Ishikawa (cell line): ENCODE measurements at regions not wholly inside any gene's neighbourhood (a gene's known extent, or its start where the extent isn't known, plus 50 kb on each side); places are given as distances from the start of the nearest gene placed in this dataset.

Experiments used
- CEBPB ChIP-seq: IDR thresholded peaks from 2 replicates; pipeline ENCODE4 v1.6.1; 2012
- CREB1 ChIP-seq: IDR thresholded peaks from 2 replicates; pipeline ENCODE4 v1.6.1; 2012; ENCODE audit warnings: low read depth
- EGR1 ChIP-seq: IDR thresholded peaks from 2 replicates; pipeline ENCODE4 v1.6.1; 2012
- EP300 ChIP-seq: IDR thresholded peaks from 2 replicates; pipeline ENCODE4 v1.6.1; 2012; ENCODE audit warnings: borderline replicate concordance
- FOXM1 ChIP-seq: IDR thresholded peaks from 2 replicates; pipeline ENCODE4 v1.6.1; 2012; ENCODE audit warnings: low read depth, borderline replicate concordance
- NFIC ChIP-seq: IDR thresholded peaks from 2 replicates; pipeline ENCODE4 v1.6.1; 2012
- RAD21 ChIP-seq: IDR thresholded peaks from 2 replicates; pipeline ENCODE4 v1.6.1; 2012; ENCODE audit warnings: low read depth
- TAF1 ChIP-seq: IDR thresholded peaks from 2 replicates; pipeline ENCODE4 v1.6.1; 2012; ENCODE audit warnings: low read depth, mild to moderate bottlenecking
- TCF12 ChIP-seq: IDR thresholded peaks from 2 replicates; pipeline ENCODE4 v1.6.1; 2012; ENCODE audit warnings: low read depth
- TEAD4 ChIP-seq: IDR thresholded peaks from 2 replicates; pipeline ENCODE4 v1.6.1; 2012
- YY1 ChIP-seq: IDR thresholded peaks from 2 replicates; pipeline ENCODE4 v1.6.1; 2012; ENCODE audit warnings: low read depth
- ZBTB7A ChIP-seq: IDR thresholded peaks from 2 replicates; pipeline ENCODE4 v1.6.1; 2012; ENCODE audit warnings: low read depth
- TF ChIP-seq, protein P1 (sequence below): IDR thresholded peaks from 2 replicates; pipeline ENCODE4 v1.6.1; 2012
- TF ChIP-seq, protein P2 (sequence below): IDR thresholded peaks from 2 replicates; pipeline ENCODE4 v1.6.1; 2012
- TF ChIP-seq, protein P3 (sequence below): IDR thresholded peaks from 2 replicates; pipeline ENCODE4 v1.6.1; 2012; ENCODE audit warnings: low read depth, mild to moderate bottlenecking

DNA sequence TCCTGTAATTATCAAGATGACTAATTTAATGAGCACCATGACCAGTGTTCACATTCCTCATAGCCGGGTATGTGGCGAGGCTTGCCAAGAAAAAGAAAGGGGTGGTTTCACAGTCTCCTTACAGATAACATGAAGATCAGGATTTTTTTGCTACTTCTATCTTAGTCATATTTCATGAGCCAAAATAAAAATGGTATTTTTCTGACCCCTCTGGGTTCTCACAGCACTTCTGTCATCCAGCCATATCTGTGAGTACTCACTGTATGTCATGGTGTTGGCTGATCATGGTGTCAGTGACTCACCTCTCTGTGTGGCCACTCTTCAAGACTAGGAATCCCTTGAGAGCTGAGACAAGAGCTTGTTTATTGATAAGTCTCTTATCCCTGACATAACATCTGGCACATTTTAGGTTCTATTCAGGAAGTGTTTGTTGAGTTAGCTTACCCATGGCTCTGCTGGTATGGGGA lies 130.5 kb upstream of the LMCD1 start:
- TF ChIP-seq NFIC (no peak), ZBTB7A (no peak), TAF1 (no peak), TCF12 (no peak), EGR1 (no peak), CREB1 (no peak), YY1 (no peak), CEBPB (no peak), EP300 (no peak), RAD21 (no peak)
- TF ChIP-seq, protein P1, sequence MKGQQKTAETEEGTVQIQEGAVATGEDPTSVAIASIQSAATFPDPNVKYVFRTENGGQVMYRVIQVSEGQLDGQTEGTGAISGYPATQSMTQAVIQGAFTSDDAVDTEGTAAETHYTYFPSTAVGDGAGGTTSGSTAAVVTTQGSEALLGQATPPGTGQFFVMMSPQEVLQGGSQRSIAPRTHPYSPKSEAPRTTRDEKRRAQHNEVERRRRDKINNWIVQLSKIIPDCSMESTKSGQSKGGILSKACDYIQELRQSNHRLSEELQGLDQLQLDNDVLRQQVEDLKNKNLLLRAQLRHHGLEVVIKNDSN: no peak
- TF ChIP-seq, protein P2, sequence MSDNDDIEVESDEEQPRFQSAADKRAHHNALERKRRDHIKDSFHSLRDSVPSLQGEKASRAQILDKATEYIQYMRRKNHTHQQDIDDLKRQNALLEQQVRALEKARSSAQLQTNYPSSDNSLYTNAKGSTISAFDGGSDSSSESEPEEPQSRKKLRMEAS: no peak

DNA sequence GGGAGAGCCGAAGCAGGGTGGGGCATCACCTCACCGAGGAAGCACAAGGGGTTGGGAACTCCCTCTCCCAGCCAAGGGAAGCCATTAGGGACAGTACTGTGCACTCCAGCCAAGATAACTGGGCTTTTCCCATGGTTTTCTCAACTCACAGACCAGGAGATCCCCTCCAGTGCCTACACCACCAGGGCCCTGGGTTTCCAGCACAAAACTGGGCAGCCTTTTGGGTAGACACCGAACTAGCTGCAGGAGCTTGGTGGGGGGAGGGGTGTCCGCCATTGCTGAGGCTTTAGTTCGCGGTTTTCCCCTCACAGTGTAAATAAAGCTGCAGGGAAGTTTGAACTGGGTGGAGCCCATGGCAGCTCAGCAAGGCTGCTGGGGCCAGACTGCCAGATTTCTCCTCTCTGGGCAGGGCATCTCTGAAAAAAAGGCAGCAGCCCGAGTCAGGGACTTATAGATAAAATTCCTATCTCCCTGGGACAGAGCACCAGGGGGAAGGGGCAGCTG lies 129.6 kb upstream of the LMCD1 start:
- TF ChIP-seq, protein P2: no peak
- no peak for TF ChIP-seq EP300
- TF ChIP-seq FOXM1: no peak
- no peak for TF ChIP-seq CEBPB
- TF ChIP-seq TAF1: no peak
- no peak for TF ChIP-seq EGR1
- no peak for TF ChIP-seq RAD21

DNA sequence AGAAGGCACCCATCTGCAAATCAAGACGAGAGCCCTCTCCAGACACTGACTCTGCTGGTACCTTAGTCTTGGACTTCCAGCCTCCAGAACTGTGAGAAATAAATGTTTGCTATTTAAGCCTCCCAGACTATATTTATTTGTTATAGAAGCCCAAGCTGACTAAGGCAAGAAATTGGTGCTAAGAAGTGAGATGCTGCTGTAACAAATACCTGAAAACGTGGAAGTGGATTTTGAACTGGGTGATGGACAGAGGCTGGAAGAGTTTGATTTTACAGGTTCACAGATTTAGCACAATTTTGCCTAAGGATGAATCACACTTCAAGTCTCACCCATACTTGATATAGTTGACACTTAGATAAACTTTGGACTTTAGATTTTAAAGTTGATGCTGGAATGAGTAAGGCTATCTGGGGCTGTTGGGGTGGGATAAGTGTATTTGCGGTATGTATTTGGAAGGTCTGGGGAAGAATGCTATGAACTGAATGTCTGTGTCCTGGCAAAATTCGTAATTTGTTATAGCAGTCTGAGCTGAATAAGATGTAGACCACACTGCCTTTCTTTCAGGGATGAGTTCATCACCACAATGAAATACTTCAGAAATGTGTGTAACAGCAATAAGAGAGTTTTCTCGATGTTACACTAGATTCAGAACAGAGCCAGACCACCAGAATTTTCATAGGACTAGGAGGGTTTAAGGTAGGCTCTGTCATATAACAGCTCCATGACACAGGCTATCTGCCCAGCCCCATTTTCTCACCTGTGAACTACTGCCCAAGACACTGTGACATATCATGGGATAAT lies 120.5 kb upstream of the LMCD1 start:
- TF ChIP-seq, protein P3, sequence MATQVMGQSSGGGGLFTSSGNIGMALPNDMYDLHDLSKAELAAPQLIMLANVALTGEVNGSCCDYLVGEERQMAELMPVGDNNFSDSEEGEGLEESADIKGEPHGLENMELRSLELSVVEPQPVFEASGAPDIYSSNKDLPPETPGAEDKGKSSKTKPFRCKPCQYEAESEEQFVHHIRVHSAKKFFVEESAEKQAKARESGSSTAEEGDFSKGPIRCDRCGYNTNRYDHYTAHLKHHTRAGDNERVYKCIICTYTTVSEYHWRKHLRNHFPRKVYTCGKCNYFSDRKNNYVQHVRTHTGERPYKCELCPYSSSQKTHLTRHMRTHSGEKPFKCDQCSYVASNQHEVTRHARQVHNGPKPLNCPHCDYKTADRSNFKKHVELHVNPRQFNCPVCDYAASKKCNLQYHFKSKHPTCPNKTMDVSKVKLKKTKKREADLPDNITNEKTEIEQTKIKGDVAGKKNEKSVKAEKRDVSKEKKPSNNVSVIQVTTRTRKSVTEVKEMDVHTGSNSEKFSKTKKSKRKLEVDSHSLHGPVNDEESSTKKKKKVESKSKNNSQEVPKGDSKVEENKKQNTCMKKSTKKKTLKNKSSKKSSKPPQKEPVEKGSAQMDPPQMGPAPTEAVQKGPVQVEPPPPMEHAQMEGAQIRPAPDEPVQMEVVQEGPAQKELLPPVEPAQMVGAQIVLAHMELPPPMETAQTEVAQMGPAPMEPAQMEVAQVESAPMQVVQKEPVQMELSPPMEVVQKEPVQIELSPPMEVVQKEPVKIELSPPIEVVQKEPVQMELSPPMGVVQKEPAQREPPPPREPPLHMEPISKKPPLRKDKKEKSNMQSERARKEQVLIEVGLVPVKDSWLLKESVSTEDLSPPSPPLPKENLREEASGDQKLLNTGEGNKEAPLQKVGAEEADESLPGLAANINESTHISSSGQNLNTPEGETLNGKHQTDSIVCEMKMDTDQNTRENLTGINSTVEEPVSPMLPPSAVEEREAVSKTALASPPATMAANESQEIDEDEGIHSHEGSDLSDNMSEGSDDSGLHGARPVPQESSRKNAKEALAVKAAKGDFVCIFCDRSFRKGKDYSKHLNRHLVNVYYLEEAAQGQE: no peak
- TF ChIP-seq, protein P2: no peak
- TF ChIP-seq TEAD4: no peak

DNA sequence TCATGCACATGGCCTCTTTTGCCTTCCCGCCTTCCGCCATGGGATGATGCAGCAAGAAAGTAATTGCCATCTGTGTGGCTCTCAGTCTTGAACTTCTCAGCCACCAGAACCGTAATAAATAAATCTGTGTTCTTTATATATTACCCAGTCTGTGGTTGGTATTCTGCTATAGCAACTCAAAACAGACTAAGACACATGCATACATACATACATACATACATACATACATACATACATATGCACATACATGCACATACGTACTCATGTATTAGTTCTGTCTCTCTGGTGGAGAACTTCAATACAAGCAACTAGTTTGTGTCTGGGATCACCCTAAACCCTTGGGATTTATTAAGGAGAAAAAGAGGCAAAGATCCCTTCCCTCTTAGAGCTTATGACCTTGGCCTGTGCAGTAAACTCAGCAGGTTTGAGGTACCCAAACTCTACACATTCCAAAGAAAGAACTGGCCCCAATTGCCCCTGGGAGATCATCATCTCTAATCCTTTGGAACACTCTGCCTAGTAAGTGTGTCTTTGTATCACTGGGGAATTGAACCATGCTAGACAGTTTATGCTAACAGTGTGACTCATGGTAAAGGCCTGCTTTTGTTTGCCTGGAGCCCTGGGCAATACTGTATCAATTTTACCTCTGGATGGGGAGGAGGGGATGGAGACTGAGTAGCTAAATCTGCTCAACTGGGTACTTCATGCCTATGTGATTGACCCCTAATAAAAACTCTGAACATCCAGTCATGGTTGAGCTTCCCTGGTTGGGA lies 115.6 kb upstream of the LMCD1 start:
- TF ChIP-seq TAF1 (no peak), ZBTB7A (no peak), CREB1 (no peak), TEAD4 (no peak), FOXM1 (no peak), TCF12 (no peak), EGR1 (no peak), EP300 (no peak)
- TF ChIP-seq, protein P2: no peak
- TF ChIP-seq, protein P1: no peak

DNA sequence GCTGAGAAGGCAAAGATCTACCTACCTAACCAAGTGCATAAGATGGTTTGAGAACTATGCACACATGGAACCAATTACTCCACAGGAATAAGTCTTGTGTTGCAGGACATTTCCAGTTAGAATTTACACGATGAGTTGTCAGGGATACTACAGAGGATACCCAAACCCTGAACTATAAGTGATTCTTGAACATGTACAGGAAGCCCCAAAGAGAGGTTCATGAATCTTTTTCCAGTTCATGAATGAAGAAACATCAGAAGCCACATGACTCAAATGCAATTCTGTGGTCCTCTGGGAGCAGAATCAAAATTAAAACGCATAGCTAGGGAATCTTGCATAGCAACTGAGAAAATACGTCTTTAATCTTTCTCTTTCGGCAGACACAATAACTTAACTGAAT lies 114.1 kb upstream of the LMCD1 start:
- TF ChIP-seq YY1 (no peak), TEAD4 (no peak), RAD21 (no peak), EP300 (no peak)
- TF ChIP-seq, protein P1: no peak

DNA sequence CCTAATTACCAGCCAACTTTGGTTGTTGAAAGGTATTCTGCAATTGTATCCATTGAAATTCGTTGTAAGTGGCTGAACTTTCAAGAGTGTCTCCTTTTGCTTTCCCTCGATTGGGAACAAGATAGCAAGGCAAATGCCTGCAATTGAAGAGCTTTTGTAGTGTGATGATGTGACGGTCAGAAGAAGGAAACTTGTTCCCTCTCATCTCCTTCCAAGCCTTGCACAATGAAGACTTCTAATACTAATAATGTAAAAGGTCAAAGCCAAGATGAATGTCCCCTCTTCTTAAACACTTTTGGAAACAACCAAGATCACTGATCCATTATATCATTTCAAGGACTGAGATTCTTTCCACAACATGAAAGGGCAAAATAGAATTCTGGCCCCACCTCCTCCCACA lies 101.9 kb upstream of the LMCD1 start:
- TF ChIP-seq, protein P2: no peak
- no peak for TF ChIP-seq CEBPB

DNA sequence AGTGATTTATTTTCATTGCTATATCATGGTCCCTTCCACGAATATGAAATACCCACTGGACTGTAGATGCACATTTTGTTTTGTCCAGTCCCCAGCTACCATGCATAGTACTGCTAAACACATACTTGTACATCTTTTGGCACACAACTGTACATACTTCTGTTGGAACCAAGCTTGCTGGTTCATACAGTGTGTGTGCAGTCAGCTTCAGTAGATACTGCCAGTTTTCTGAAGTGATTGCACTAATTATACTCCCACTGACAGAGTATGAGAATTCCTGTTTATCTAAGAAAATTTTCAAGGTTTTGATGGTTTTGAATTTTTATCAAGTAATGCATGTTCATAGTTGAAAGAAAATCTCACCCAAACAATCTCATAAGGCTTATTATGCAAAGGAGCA lies 100.7 kb upstream of the LMCD1 start:
- TF ChIP-seq CREB1 (no peak), ZBTB7A (no peak), TAF1 (no peak)
